ENCODE measurements at regions not wholly inside any gene's neighbourhood (a gene's known extent, or its start where the extent isn't known, plus 50 kb on each side); places are given as distances from the start of the nearest gene placed in this dataset.
"Not testable (repeated sequence)": the region's sequence is repeated elsewhere in the genome, so short reads cannot be mapped to it uniquely, and the experiment has no call there.

- H3K79me2 ChIP-seq (ENCODE audit: insufficient read depth, low read length); H2AK5ac ChIP-seq (ENCODE audit: insufficient read length, low read length); H3K27me3 ChIP-seq (ENCODE audit: insufficient read depth, low read length); H3T11ph ChIP-seq (ENCODE audit: low read length); H3K9me3 ChIP-seq (ENCODE audit: control insufficient read depth, low read depth, low read length); H4K5ac ChIP-seq (ENCODE audit: insufficient read length, low read depth, low read length); H3K9ac ChIP-seq (ENCODE audit: extremely low read depth, insufficient read length, low read length); H3K23ac ChIP-seq (ENCODE audit: insufficient read length, low read depth, low read length); H3K18ac ChIP-seq (ENCODE audit: insufficient read length, low read depth, low read length); H3K4me2 ChIP-seq (ENCODE audit: insufficient read depth, insufficient read length, low read length); H4K20me1 ChIP-seq (ENCODE audit: control insufficient read depth, insufficient read depth, insufficient read length); DNase-seq; H3K14ac ChIP-seq (ENCODE audit: insufficient read depth, low read length); H3K23me2 ChIP-seq (ENCODE audit: insufficient read length, low read depth, low read length, poor library complexity, severe bottlenecking); H3K4me3 Mint-ChIP-seq; H2BK12ac ChIP-seq (ENCODE audit: insufficient read length, low read depth, low read length); H3K79me1 ChIP-seq (ENCODE audit: insufficient read depth, low read depth, low read length, poor library complexity, severe bottlenecking); H3K27me3 Mint-ChIP-seq (ENCODE audit: low read depth); H4K8ac ChIP-seq (replicated peaks; ENCODE audit: insufficient read length, low read depth, low read length); H2BK5ac ChIP-seq (ENCODE audit: insufficient read length, low read length); H2BK20ac ChIP-seq (ENCODE audit: low read depth, low read length, poor library complexity, severe bottlenecking); H3K56ac ChIP-seq (ENCODE audit: insufficient read length, low read depth, low read length); H3K4me1 ChIP-seq (ENCODE audit: insufficient read depth, low read length); H3K27ac ChIP-seq (ENCODE audit: insufficient read length, low read depth, low read length); H2AFZ ChIP-seq (ENCODE audit: low read length); H2BK120ac ChIP-seq (ENCODE audit: low read depth, low read length, poor library complexity, severe bottlenecking); H3K4ac ChIP-seq (ENCODE audit: low read depth, low read length); H4K91ac ChIP-seq (ENCODE audit: insufficient read length, low read depth, low read length); H2BK15ac ChIP-seq (ENCODE audit: low read depth, low read length): not testable (repeated sequence)
- H3K4me1 Mint-ChIP-seq, result peaks cover 9 to 26% of the 10 kb centered on the region in 2 experiments
- H3K9me3 Mint-ChIP-seq, result peaks cover 43 to 47% of the 10 kb centered on the region in 2 experiments
- peak overlapping the region in 1 of 3 experiments; percentile 46; a peak in 1 of 7 replicates for H3K27ac Mint-ChIP-seq
- no CpG with 5 or more reads among the region's 1 CpG for WGBS (ENCODE audit: extremely low coverage, insufficient read length, low lambda C conversion rate)
- peaks cover 33 to 50% (median 40%) of the 10 kb centered on the region in 3 experiments for H3K36me3 Mint-ChIP-seq (ENCODE audit: insufficient read depth in 1 of 3, low read depth in 3 of 3)
Observed at GRCh38 chr7:86983654-86984053, 75.8 kb downstream of the ELAPOR2 start.

DNA sequence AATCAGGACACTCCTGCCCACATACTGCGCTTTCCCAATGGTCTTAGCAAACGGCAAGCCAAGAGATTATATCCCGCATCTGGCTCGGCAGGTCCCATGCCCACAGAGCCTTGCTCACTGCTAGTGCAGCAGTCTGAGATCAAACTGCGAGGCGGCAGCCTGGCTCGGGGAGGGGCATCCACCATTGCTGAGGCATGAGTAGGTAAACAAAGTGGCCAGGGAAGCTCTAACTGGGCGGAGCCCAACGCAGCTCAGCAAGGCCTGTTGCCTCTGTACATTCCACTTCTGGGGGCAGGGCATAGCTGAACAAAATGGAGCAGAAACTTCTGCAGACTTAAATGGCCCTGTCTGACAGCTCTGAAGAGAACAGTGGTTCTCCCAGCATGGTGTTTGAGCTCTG, 77.5 kb downstream of the ELAPOR2 start:
- H3K4me1 Mint-ChIP-seq, result peaks cover 9 to 26% of the 10 kb centered on the region in 2 experiments
- not testable (repeated sequence) for H3K56ac ChIP-seq (ENCODE audit: insufficient read length, low read depth, low read length); H4K5ac ChIP-seq (ENCODE audit: insufficient read length, low read depth, low read length); H2BK15ac ChIP-seq (ENCODE audit: low read depth, low read length); H3K4me3 Mint-ChIP-seq; H3K9me3 ChIP-seq (ENCODE audit: control insufficient read depth, low read depth, low read length); H2BK120ac ChIP-seq (ENCODE audit: low read depth, low read length, poor library complexity, severe bottlenecking); H3K27ac ChIP-seq (ENCODE audit: insufficient read length, low read depth, low read length); H3K79me1 ChIP-seq (ENCODE audit: insufficient read depth, low read depth, low read length, poor library complexity, severe bottlenecking); H3K4me1 ChIP-seq (ENCODE audit: insufficient read depth, low read length); H4K20me1 ChIP-seq (ENCODE audit: control insufficient read depth, insufficient read depth, insufficient read length); H3K9ac ChIP-seq (ENCODE audit: extremely low read depth, insufficient read length, low read length); H3K14ac ChIP-seq (ENCODE audit: insufficient read depth, low read length); H3K4ac ChIP-seq (ENCODE audit: low read depth, low read length); H3K18ac ChIP-seq (ENCODE audit: insufficient read length, low read depth, low read length); DNase-seq; H4K8ac ChIP-seq (replicated peaks; ENCODE audit: insufficient read length, low read depth, low read length); H2AK5ac ChIP-seq (ENCODE audit: insufficient read length, low read length); H3K23ac ChIP-seq (ENCODE audit: insufficient read length, low read depth, low read length); H2AFZ ChIP-seq (ENCODE audit: low read length); H2BK12ac ChIP-seq (ENCODE audit: insufficient read length, low read depth, low read length); H2BK5ac ChIP-seq (ENCODE audit: insufficient read length, low read length); H3K27me3 ChIP-seq (ENCODE audit: insufficient read depth, low read length); H3K79me2 ChIP-seq (ENCODE audit: insufficient read depth, low read length); H3K23me2 ChIP-seq (ENCODE audit: insufficient read length, low read depth, low read length, poor library complexity, severe bottlenecking); H3T11ph ChIP-seq (ENCODE audit: low read length); H2BK20ac ChIP-seq (ENCODE audit: low read depth, low read length, poor library complexity, severe bottlenecking); H4K91ac ChIP-seq (ENCODE audit: insufficient read length, low read depth, low read length); H3K4me2 ChIP-seq (ENCODE audit: insufficient read depth, insufficient read length, low read length); H3K27me3 Mint-ChIP-seq (ENCODE audit: low read depth); H3K27ac Mint-ChIP-seq
- peaks cover 28 to 38% (median 32%) of the 10 kb centered on the region in 3 experiments for H3K36me3 Mint-ChIP-seq (ENCODE audit: insufficient read depth in 1 of 3, low read depth in 3 of 3)
- whole genome bisulfite sequencing (ENCODE audit: extremely low coverage, insufficient read length, low lambda C conversion rate), result no CpG with 5 or more reads among the region's 9 CpGs
- peaks cover 32 to 37% of the 10 kb centered on the region in 2 experiments for H3K9me3 Mint-ChIP-seq

All from H9 (cell line).